ENCODE measurements at regions not wholly inside any gene's neighbourhood (a gene's known extent, or its start where the extent isn't known, plus 50 kb on each side); places are given as distances from the start of the nearest gene placed in this dataset.
"Not testable (repeated sequence)": the region's sequence is repeated elsewhere in the genome, so short reads cannot be mapped to it uniquely, and the experiment has no call there.

DNA sequence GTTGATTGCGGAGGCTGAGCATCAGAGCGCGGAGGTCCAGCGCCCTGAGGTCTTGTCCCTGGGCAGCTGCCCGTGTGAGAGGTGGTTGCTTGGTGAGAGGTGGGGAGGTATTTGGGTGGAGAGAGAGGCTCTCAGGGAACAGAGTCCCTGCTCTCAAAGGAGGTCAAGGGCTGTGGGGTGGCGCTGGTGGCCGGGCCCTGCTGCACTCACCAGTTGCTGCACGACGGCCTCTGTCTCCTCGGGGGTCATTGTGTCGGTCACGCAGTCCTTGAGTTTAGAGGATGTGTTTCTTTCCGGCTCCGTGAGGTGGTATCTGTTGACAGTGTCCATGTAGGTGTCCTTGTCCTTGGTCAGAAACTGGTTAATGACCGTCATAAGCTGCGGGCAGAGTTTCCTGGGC, 95.5 kb downstream of the WTIP start:
- CTCF ChIA-PET, result no interaction called here
- no peak overlapping the region for H3K4me3 ChIP-seq (ENCODE audit: low read depth, low read length)
- no peaks in the 10 kb centered on the region; the same call in 1 of the 2 replicates for H3K27me3 ChIP-seq (ENCODE audit: control insufficient read depth, insufficient read depth, low read length)
- DNase-seq (ENCODE audit: low read depth), result no peak
- POLR2A ChIA-PET, result no interaction called here
- H3K36me3 ChIP-seq (ENCODE audit: control insufficient read depth, insufficient read depth, low read length), result no peaks in the 10 kb centered on the region
- TF ChIP-seq CTCF (IDR thresholded peaks at IDR 0.05; ENCODE audit: insufficient read depth, low read depth, low read length), result no peak

GRCh38 chr19:34576292-34576691, 94.7 kb downstream of the WTIP start:
- CTCF ChIA-PET, result interaction anchor here (0.6 kb wide), 1 partner anchor 59 kb away, joined by 3 read pairs; no protein-coding TSS in a partner anchor
- H3K27me3 ChIP-seq (ENCODE audit: control insufficient read depth, insufficient read depth, low read length), result no peaks in the 10 kb centered on the region; the same call in 1 of the 2 replicates
- no peaks in the 10 kb centered on the region for H3K36me3 ChIP-seq (ENCODE audit: control insufficient read depth, insufficient read depth, low read length)
- POLR2A ChIA-PET, result no interaction called here
- DNase-seq (ENCODE audit: low read depth), result no peak
- no peak for TF ChIP-seq CTCF (IDR thresholded peaks at IDR 0.05; ENCODE audit: insufficient read depth, low read depth, low read length)
- no peak overlapping the region for H3K4me3 ChIP-seq (ENCODE audit: low read depth, low read length)

DNA sequence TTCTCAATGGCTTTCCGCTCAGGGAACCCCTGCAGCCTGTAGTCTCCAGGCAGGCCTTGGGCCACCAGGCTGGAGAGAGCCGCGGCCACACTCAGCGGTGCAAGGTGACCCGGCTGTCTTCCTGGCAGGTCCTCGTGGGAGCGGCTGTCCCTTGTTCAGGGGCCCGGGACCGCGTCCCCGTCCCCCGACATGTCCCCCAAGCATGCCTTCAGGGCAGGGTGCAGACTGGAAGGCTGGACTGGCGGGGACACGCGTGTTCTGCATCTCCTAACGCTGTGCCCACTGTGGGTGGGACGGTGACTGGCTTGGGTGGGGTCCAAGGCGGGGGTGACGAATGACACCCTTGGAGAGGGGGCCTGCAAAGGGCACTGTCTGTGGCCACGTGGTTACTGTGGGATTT, 93.6 kb downstream of the WTIP start:
- H3K4me3 ChIP-seq (ENCODE audit: low read depth, low read length), result no peak overlapping the region
- TF ChIP-seq CTCF (IDR thresholded peaks at IDR 0.05; ENCODE audit: insufficient read depth, low read depth, low read length), result no peak
- no peaks in the 10 kb centered on the region for H3K36me3 ChIP-seq (ENCODE audit: control insufficient read depth, insufficient read depth, low read length)
- POLR2A ChIA-PET, result no interaction called here
- DNase-seq (ENCODE audit: low read depth), result no peak
- CTCF ChIA-PET, result no interaction called here
- no peaks in the 10 kb centered on the region; the same call in 1 of the 2 replicates for H3K27me3 ChIP-seq (ENCODE audit: control insufficient read depth, insufficient read depth, low read length)

DNA sequence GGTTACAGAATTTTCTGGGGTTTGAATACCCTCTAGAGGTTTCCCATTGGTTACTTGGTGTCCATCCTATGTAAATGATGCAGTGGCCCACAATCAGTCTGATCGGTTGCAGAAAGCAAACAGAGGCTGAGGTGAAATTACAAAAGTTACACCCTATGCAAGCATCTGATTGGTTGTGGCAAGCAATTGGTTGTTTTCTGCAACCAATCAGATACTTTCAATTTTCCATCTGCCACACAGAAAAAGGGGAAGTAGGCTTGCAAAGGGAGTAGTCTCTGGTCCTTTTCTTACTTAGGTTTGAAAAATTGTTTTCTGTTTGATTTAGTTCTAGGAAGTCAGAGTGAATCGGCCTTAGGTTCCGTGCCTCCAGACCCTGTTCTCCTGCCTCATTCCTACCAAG, 93.1 kb downstream of the WTIP start:
- CTCF ChIA-PET, result no interaction called here
- TF ChIP-seq CTCF (IDR thresholded peaks at IDR 0.05; ENCODE audit: insufficient read depth, low read depth, low read length), result no peak
- H3K36me3 ChIP-seq (ENCODE audit: control insufficient read depth, insufficient read depth, low read length), result no peaks in the 10 kb centered on the region
- H3K27me3 ChIP-seq (ENCODE audit: control insufficient read depth, insufficient read depth, low read length), result no peaks in the 10 kb centered on the region; the same call in 1 of the 2 replicates
- no peak for DNase-seq (ENCODE audit: low read depth)
- POLR2A ChIA-PET, result no interaction called here
- no peak overlapping the region for H3K4me3 ChIP-seq (ENCODE audit: low read depth, low read length)

- POLR2A ChIA-PET, result no interaction called here
These were observed 91.8 kb downstream of the WTIP start for GRCh38 chr19:34573226-34573864.

GRCh38 chr19:34570140-34570539, 88.6 kb downstream of the WTIP start:
- POLR2A ChIA-PET; H3K36me3 ChIP-seq (ENCODE audit: control insufficient read depth, insufficient read depth, low read length); H3K4me3 ChIP-seq (ENCODE audit: low read depth, low read length); CTCF ChIA-PET; DNase-seq (ENCODE audit: low read depth); H3K27me3 ChIP-seq (ENCODE audit: control insufficient read depth, insufficient read depth, low read length): not testable (repeated sequence)

More at GRCh38 chr19:34573226-34573864, 91.8 kb downstream of the WTIP start:
- Histone ChIP-seq H3K4me3 (ENCODE audit: low read depth, low read length) (no peak overlapping the region), H3K36me3 (ENCODE audit: control insufficient read depth, insufficient read depth, low read length) (no peaks in the 10 kb centered on the region), H3K27me3 (ENCODE audit: control insufficient read depth, insufficient read depth, low read length) (no peaks in the 10 kb centered on the region; the same call in 1 of the 2 replicates)
- CTCF ChIA-PET, result no interaction called here
- no peak for TF ChIP-seq CTCF (IDR thresholded peaks at IDR 0.05; ENCODE audit: insufficient read depth, low read depth, low read length)
- no peak for DNase-seq (ENCODE audit: low read depth)

- H3K36me3 ChIP-seq (ENCODE audit: control insufficient read depth, insufficient read depth, low read length); H3K4me3 ChIP-seq (ENCODE audit: low read depth, low read length); DNase-seq (ENCODE audit: low read depth); CTCF ChIA-PET; H3K27me3 ChIP-seq (ENCODE audit: control insufficient read depth, insufficient read depth, low read length); POLR2A ChIA-PET: not testable (repeated sequence)
These were observed 80.8 kb downstream of the WTIP start for GRCh38 chr19:34562344-34562743.

Measured in BJ (cell line).